GM10266 (cell line): ENCODE measurements at regions not wholly inside any gene's neighbourhood (a gene's known extent, or its start where the extent isn't known, plus 50 kb on each side); places are given as distances from the start of the nearest gene placed in this dataset.

Experiments used
- DNase-seq: peaks from one replicate; pipeline ENCODE4 v3.0.0; 2012; ENCODE audit errors: extremely low spot score
- CTCF ChIP-seq: IDR thresholded peaks from 2 replicates; pipeline ENCODE4 v1.5.1; 2012; ENCODE audit warnings: mild to moderate bottlenecking, low read depth; ENCODE audit not compliant: control insufficient read depth, insufficient read depth; ENCODE audit errors: missing control alignments

GRCh38 chr9:103713631-103714030 is 380.5 kb upstream of the SMC2 start:
- no peak for DNase-seq
- no peak for TF ChIP-seq CTCF

- TF ChIP-seq CTCF = no peak
- no peak for DNase-seq
Measured at GRCh38 chr9:103714992-103715391, 379.1 kb upstream of the SMC2 start.

GRCh38 chr9:103721056-103721455 is 373.1 kb upstream of the SMC2 start:
- DNase-seq = no peak
- TF ChIP-seq CTCF = no peak

- DNase-seq = no peak
- TF ChIP-seq CTCF = no peak
Measured at GRCh38 chr9:103730866-103731265, 363.2 kb upstream of the SMC2 start.

GRCh38 chr9:103731541-103731940 is 362.6 kb upstream of the SMC2 start:
- DNase-seq = no peak

GRCh38 chr9:103734471-103734870 is 359.6 kb upstream of the SMC2 start:
- DNase-seq = no peak

More at GRCh38 chr9:103731541-103731940, 362.6 kb upstream of the SMC2 start:
- TF ChIP-seq CTCF = no peak

GRCh38 chr9:103755441-103755840 is 338.7 kb upstream of the SMC2 start:
- no peak for DNase-seq
- TF ChIP-seq CTCF = no peak

More at GRCh38 chr9:103734471-103734870, 359.6 kb upstream of the SMC2 start:
- no peak for TF ChIP-seq CTCF
